KMS-11 (cell line): ENCODE measurements at regions not wholly inside any gene's neighbourhood (a gene's known extent, or its start where the extent isn't known, plus 50 kb on each side); places are given as distances from the start of the nearest gene placed in this dataset.
"Not testable (repeated sequence)": the region's sequence is repeated elsewhere in the genome, so short reads cannot be mapped to it uniquely, and the experiment has no call there.

Experiments
- H2AFZ ChIP-seq: fragments of 200-600 bp; sonication (generic); 2 replicates; pipeline ENCODE4 v1.6.1; 2016; ENCODE audit warnings: antibody characterized with exemption, mixed run types, low read depth
- H3K27ac ChIP-seq: fragments of 200-600 bp; sonication (generic); 2 replicates; pipeline ENCODE4 v1.6.1; 2016; ENCODE audit warnings: mild to moderate bottlenecking, mixed run types
- H3K27me3 ChIP-seq: fragments of 200-600 bp; sonication (generic); 2 replicates; pipeline ENCODE4 v1.6.1; 2017; ENCODE audit warnings: mild to moderate bottlenecking, low read depth, mixed run types, moderate library complexity; ENCODE audit not compliant: insufficient read depth
- H3K36me3 ChIP-seq: fragments of 200-600 bp; sonication (generic); 2 replicates; pipeline ENCODE4 v1.6.1; 2017; ENCODE audit warnings: mild to moderate bottlenecking, mixed run types; ENCODE audit not compliant: insufficient read depth
- H3K4me1 ChIP-seq: fragments of 200-600 bp; sonication (generic); 2 replicates; pipeline ENCODE4 v1.6.1; 2016; ENCODE audit warnings: mild to moderate bottlenecking, low read depth, mixed run types; ENCODE audit not compliant: poor library complexity, severe bottlenecking
- H3K4me2 ChIP-seq: fragments of 200-600 bp; sonication (generic); 2 replicates; pipeline ENCODE4 v1.7.0; 2016; ENCODE audit warnings: mild to moderate bottlenecking, mixed run types
- H3K4me3 ChIP-seq: fragments of 200-600 bp; sonication (generic); IDR thresholded peaks from 2 replicates; pipeline ENCODE4 v1.6.1; 2017; ENCODE audit warnings: low read depth, low read length, mixed read lengths; ENCODE audit not compliant: insufficient read depth
- H3K79me2 ChIP-seq: fragments of 200-600 bp; sonication (generic); 2 replicates; pipeline ENCODE4 v1.6.1; 2016; ENCODE audit warnings: low read depth, mixed run types; ENCODE audit not compliant: insufficient read depth
- H3K9ac ChIP-seq: fragments of 200-600 bp; sonication (generic); 2 replicates; pipeline ENCODE4 v1.6.1; 2016; ENCODE audit warnings: mild to moderate bottlenecking, mixed run types
- H4K20me1 ChIP-seq: fragments of 200-600 bp; sonication (generic); 2 replicates; pipeline ENCODE4 v1.6.1; 2016; ENCODE audit warnings: mild to moderate bottlenecking, mixed run types; ENCODE audit not compliant: insufficient read depth
- TF ChIP-seq, protein P1 (sequence below): fragments of 200-600 bp; sonication (generic); conservative IDR thresholded peaks from 2 replicates; pipeline ENCODE4 v1.6.1; 2017; ENCODE audit warnings: low read depth, mild to moderate bottlenecking, antibody characterized with exemption, low read length, moderate library complexity, mixed read lengths

DNA sequence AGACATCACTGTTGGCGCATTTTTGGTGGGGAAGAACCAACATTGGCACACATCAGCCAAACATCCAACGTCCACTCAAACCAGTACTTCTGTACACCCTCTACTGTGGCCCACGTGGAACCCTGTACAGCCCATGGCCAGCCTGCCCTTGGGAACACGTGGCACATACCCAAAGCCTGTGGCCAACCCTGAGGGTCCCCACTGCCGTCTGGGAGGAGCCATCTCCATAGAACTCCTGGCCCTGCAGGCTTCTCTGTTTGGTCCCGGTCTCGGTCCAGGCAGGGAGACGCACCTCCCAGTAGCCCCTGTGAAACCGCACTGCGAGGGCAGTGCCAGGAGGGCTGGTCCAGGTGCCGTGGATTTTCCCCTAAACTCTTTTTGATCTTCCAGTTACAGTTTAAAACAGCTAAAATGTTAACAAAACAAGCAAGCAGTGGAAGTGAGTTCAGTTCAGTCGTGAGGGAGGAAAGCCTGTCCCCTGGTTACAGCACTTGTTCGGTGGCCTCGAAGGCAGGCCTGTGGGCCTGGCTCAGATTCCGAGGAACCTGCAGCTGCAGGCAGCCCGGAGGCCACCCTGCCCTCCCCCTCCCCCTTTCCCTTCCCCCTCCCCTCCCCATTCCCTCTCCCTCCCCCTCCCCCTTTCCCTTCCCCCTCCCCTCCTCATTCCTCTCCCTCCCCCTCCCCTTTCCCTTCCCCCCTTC lies 233.7 kb downstream of the DLL1 start:
- no peak overlapping the region for H3K4me2 ChIP-seq
- H3K4me1 ChIP-seq, result no peaks in the 10 kb centered on the region
- H3K79me2 ChIP-seq, result no peaks in the 10 kb centered on the region
- H3K4me3 ChIP-seq, result no peak overlapping the region
- no peak overlapping the region for H3K9ac ChIP-seq
- H3K27ac ChIP-seq, result no peak overlapping the region
- no peaks in the 10 kb centered on the region for H3K27me3 ChIP-seq
- H3K36me3 ChIP-seq, result no peaks in the 10 kb centered on the region
- no peak overlapping the region for H2AFZ ChIP-seq
- no peaks in the 10 kb centered on the region for H4K20me1 ChIP-seq
- TF ChIP-seq, protein P1, sequence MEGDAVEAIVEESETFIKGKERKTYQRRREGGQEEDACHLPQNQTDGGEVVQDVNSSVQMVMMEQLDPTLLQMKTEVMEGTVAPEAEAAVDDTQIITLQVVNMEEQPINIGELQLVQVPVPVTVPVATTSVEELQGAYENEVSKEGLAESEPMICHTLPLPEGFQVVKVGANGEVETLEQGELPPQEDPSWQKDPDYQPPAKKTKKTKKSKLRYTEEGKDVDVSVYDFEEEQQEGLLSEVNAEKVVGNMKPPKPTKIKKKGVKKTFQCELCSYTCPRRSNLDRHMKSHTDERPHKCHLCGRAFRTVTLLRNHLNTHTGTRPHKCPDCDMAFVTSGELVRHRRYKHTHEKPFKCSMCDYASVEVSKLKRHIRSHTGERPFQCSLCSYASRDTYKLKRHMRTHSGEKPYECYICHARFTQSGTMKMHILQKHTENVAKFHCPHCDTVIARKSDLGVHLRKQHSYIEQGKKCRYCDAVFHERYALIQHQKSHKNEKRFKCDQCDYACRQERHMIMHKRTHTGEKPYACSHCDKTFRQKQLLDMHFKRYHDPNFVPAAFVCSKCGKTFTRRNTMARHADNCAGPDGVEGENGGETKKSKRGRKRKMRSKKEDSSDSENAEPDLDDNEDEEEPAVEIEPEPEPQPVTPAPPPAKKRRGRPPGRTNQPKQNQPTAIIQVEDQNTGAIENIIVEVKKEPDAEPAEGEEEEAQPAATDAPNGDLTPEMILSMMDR, result no peak

- TF ChIP-seq, protein P1, result no peak
- H3K27ac ChIP-seq, result no peak overlapping the region
- no peaks in the 10 kb centered on the region for H3K79me2 ChIP-seq
- no peak overlapping the region for H3K9ac ChIP-seq
- no peaks in the 10 kb centered on the region for H3K27me3 ChIP-seq
- H4K20me1 ChIP-seq, result no peaks in the 10 kb centered on the region
- H3K36me3 ChIP-seq, result no peaks in the 10 kb centered on the region
- no peak overlapping the region for H3K4me3 ChIP-seq
- H2AFZ ChIP-seq, result no peak overlapping the region
- no peaks in the 10 kb centered on the region for H3K4me1 ChIP-seq
- no peak overlapping the region for H3K4me2 ChIP-seq
These were observed 234.6 kb downstream of the DLL1 start for GRCh38 chr6:170056278-170056711.

DNA sequence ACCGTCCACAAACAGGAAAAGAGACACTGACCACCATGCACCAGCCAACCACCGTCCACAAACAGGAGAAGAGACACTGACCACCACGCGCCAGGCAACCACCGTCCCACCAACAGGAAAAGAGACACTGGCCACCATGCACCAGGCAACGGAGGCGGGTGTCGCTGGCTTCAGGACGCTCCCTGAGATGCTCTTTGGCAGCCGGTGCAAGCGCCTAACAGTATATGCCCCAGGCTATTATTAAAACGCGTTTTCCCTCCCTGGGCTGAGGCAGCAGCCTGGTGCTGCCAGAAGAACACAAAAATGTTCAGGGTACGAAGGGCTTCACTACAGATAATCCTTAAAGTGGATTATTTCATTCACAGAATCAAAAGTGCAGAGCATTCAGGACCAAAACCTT lies 235.1 kb downstream of the DLL1 start:
- H3K27me3 ChIP-seq, H4K20me1 ChIP-seq, H3K27ac ChIP-seq, H3K4me1 ChIP-seq, H3K9ac ChIP-seq, H3K4me3 ChIP-seq, H3K36me3 ChIP-seq, H3K79me2 ChIP-seq, H2AFZ ChIP-seq, H3K4me2 ChIP-seq: not testable (repeated sequence)

DNA sequence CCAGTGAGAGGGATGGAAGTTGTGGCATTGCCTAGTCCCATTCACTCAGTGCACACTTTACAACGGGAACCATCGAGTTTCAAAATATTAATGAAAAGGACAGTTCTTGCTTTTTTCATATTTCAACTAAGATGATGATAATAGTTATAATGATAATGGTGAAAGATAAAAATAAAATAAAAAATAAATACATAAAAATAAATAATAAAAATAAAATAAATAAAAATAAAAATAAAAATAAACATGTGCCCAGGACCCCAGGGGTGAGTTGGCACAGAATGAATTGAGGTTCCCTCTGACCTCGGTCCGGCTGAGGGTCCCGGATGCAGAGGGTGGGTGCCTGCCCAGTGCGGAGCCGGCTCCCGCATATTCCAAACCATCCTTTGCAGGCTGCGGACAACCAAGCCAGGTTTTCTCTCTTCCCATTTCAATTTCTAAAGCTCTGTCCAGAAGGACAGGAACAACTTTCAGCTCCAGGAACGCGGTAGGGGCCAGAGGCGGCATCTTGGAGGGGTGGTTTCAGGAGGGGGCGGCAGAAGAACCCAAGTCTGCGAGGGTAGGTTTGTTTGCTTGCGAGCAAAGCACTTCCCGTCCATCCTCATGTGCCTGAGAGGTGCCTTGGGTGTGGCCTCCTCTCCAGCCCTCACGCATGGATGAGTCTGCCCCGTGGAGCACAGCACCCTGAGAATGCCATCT lies 236.8 kb downstream of the DLL1 start:
- H3K4me2 ChIP-seq, result no peak overlapping the region
- H3K36me3 ChIP-seq, result no peaks in the 10 kb centered on the region
- no peak overlapping the region for H2AFZ ChIP-seq
- peaks cover 4% of the 10 kb centered on the region; the same call in 1 of the 2 replicates for H3K27me3 ChIP-seq
- H3K79me2 ChIP-seq, result no peaks in the 10 kb centered on the region
- H3K4me1 ChIP-seq, result no peaks in the 10 kb centered on the region
- H3K9ac ChIP-seq, result no peak overlapping the region
- TF ChIP-seq, protein P1, result no peak
- no peak overlapping the region for H3K27ac ChIP-seq
- H3K4me3 ChIP-seq, result no peak overlapping the region
- H4K20me1 ChIP-seq, result no peaks in the 10 kb centered on the region
